ENCODE measurements at regions not wholly inside any gene's neighbourhood (a gene's known extent, or its start where the extent isn't known, plus 50 kb on each side); places are given as distances from the start of the nearest gene placed in this dataset.

GRCh38 chr2:217095511-217096205, 235.8 kb upstream of the TNP1 start:
- H3K4me3 Mint-ChIP-seq, result no peak overlapping the region
- DNase-seq (no peak), ATAC-seq (replicated peaks in 1 of 4) (no peak)
- WGBS (ENCODE audit: insufficient coverage), result 38% methylated on average over 1 of the region's 4 CpGs
- Histone ChIP-seq H3K4me3 (ENCODE audit: control insufficient read depth in 1 of 2, extremely low read depth in 1 of 2, low read length in 1 of 2) (no peak overlapping the region), H3K27ac (ENCODE audit: low read length) (no peak overlapping the region), H3K4me1 (ENCODE audit: control insufficient read depth in 1 of 2, extremely low read depth in 1 of 2, insufficient read depth in 2 of 2, low read length in 2 of 2) (no peaks in the 10 kb centered on the region), H3K27me3 (replicated peaks in 1 of 2; ENCODE audit: control insufficient read depth in 2 of 2, extremely low read depth in 1 of 2, insufficient read depth in 2 of 2, low read length in 1 of 2) (peaks cover 0 to 2% of the 10 kb centered on the region in 2 experiments), H3K36me3 (ENCODE audit: control insufficient read depth in 2 of 2, extremely low read depth in 1 of 2, insufficient read depth in 1 of 2, low read length in 1 of 2) (no peaks in the 10 kb centered on the region), H3K9me3 (no peaks in the 10 kb centered on the region)
- H3K36me3 Mint-ChIP-seq, result no peaks in the 10 kb centered on the region
- H3K27ac Mint-ChIP-seq, result no peak overlapping the region
- ChIA-PET POLR2A (no interaction called here), CTCF (interaction anchor here in 1 of 2 donors (0.9 kb wide), 1 partner anchor 10 kb away, joined by 13 read pairs; no protein-coding TSS in a partner anchor)
- H3K27me3 Mint-ChIP-seq, result no peaks in the 10 kb centered on the region
- no peaks in the 10 kb centered on the region for H3K9me3 Mint-ChIP-seq
- H3K4me1 Mint-ChIP-seq, result peaks cover 0 to 1% (median 0%) of the 10 kb centered on the region in 3 donors

- H3K9me3 Mint-ChIP-seq, result no peaks in the 10 kb centered on the region
- H3K4me1 Mint-ChIP-seq, result peaks cover 7 to 12% (median 7%) of the 10 kb centered on the region in 3 donors
- no peaks in the 10 kb centered on the region for H3K9me3 ChIP-seq
- no peak for ATAC-seq (replicated peaks in 1 of 4)
- ChIA-PET POLR2A (no interaction called here), CTCF (interaction anchor here in 1 of 2 donors (0.7 kb wide), 1 partner anchor 357 kb away, joined by 3 read pairs; no protein-coding TSS in a partner anchor)
- H3K36me3 Mint-ChIP-seq, result no peaks in the 10 kb centered on the region
- H3K4me3 Mint-ChIP-seq, result no peak overlapping the region
- no peaks in the 10 kb centered on the region for H3K36me3 ChIP-seq (ENCODE audit: control insufficient read depth in 2 of 2, extremely low read depth in 1 of 2, insufficient read depth in 1 of 2, low read length in 1 of 2)
- H3K27me3 ChIP-seq (replicated peaks in 1 of 2; ENCODE audit: control insufficient read depth in 2 of 2, extremely low read depth in 1 of 2, insufficient read depth in 2 of 2, low read length in 1 of 2), result peaks cover 0 to 2% of the 10 kb centered on the region in 2 experiments
- no peak overlapping the region for H3K4me3 ChIP-seq (ENCODE audit: control insufficient read depth in 1 of 2, extremely low read depth in 1 of 2, low read length in 1 of 2)
- DNase-seq, result no peak
- H3K27ac ChIP-seq (ENCODE audit: low read length), result no peak overlapping the region
- H3K4me1 ChIP-seq (ENCODE audit: control insufficient read depth in 1 of 2, extremely low read depth in 1 of 2, insufficient read depth in 2 of 2, low read length in 2 of 2), result peaks cover 0 to 8% of the 10 kb centered on the region in 2 experiments
- H3K27ac Mint-ChIP-seq, result no peak overlapping the region
- H3K27me3 Mint-ChIP-seq, result no peaks in the 10 kb centered on the region
- WGBS (ENCODE audit: insufficient coverage), result 34% methylated on average over 3 of the region's 17 CpGs
These were observed 233.0 kb upstream of the TNP1 start for GRCh38 chr2:217092710-217093379.

GRCh38 chr2:217091531-217091930, 231.7 kb upstream of the TNP1 start:
- H3K27ac Mint-ChIP-seq, result no peak overlapping the region
- POLR2A ChIA-PET, result no interaction called here
- no peaks in the 10 kb centered on the region for H3K27me3 Mint-ChIP-seq
- DNase-seq (no peak), ATAC-seq (replicated peaks in 1 of 4) (no peak)
- no peak overlapping the region for H3K27ac ChIP-seq (ENCODE audit: low read length)
- H3K4me1 ChIP-seq (ENCODE audit: control insufficient read depth in 1 of 2, extremely low read depth in 1 of 2, insufficient read depth in 2 of 2, low read length in 2 of 2), result peaks cover 0 to 8% of the 10 kb centered on the region in 2 experiments
- H3K9me3 ChIP-seq, result no peaks in the 10 kb centered on the region
- no peaks in the 10 kb centered on the region for H3K27me3 ChIP-seq (replicated peaks in 1 of 2; ENCODE audit: control insufficient read depth in 2 of 2, extremely low read depth in 1 of 2, insufficient read depth in 2 of 2, low read length in 1 of 2)
- no peak overlapping the region for H3K4me3 ChIP-seq (ENCODE audit: control insufficient read depth in 1 of 2, extremely low read depth in 1 of 2, low read length in 1 of 2)
- no peaks in the 10 kb centered on the region for H3K36me3 ChIP-seq (ENCODE audit: control insufficient read depth in 2 of 2, extremely low read depth in 1 of 2, insufficient read depth in 1 of 2, low read length in 1 of 2)
- no peaks in the 10 kb centered on the region for H3K9me3 Mint-ChIP-seq
- peaks cover 7 to 12% (median 7%) of the 10 kb centered on the region in 3 donors for H3K4me1 Mint-ChIP-seq
- 0% methylated on average over 1 of the region's 3 CpGs for WGBS (ENCODE audit: insufficient coverage)
- H3K4me3 Mint-ChIP-seq, result no peak overlapping the region
- CTCF ChIA-PET, result no interaction called here
- H3K36me3 Mint-ChIP-seq, result no peaks in the 10 kb centered on the region

- CTCF ChIA-PET, result no interaction called here
- Mint-ChIP-seq H3K4me3 (no peak overlapping the region), H3K4me1 (peaks cover 7 to 12% (median 7%) of the 10 kb centered on the region in 3 donors), H3K36me3 (no peaks in the 10 kb centered on the region), H3K9me3 (no peaks in the 10 kb centered on the region), H3K27me3 (no peaks in the 10 kb centered on the region), H3K27ac (no peak overlapping the region)
- DNase-seq (no peak), ATAC-seq (replicated peaks in 1 of 4) (no peak)
- Histone ChIP-seq H3K4me1 (ENCODE audit: control insufficient read depth in 1 of 2, extremely low read depth in 1 of 2, insufficient read depth in 2 of 2, low read length in 2 of 2) (peaks cover 0 to 8% of the 10 kb centered on the region in 2 experiments), H3K4me3 (ENCODE audit: control insufficient read depth in 1 of 2, extremely low read depth in 1 of 2, low read length in 1 of 2) (no peak overlapping the region), H3K27me3 (replicated peaks in 1 of 2; ENCODE audit: control insufficient read depth in 2 of 2, extremely low read depth in 1 of 2, insufficient read depth in 2 of 2, low read length in 1 of 2) (no peaks in the 10 kb centered on the region), H3K36me3 (ENCODE audit: control insufficient read depth in 2 of 2, extremely low read depth in 1 of 2, insufficient read depth in 1 of 2, low read length in 1 of 2) (no peaks in the 10 kb centered on the region), H3K27ac (ENCODE audit: low read length) (no peak overlapping the region), H3K9me3 (no peaks in the 10 kb centered on the region)
- 93% methylated on average over 2 of the region's 3 CpGs for whole genome bisulfite sequencing (ENCODE audit: insufficient coverage)
- POLR2A ChIA-PET, result no interaction called here
These were observed 231.0 kb upstream of the TNP1 start for GRCh38 chr2:217090884-217091283.

- peak overlapping the region in 1 of 2 donors; percentile 23 for H3K4me3 ChIP-seq (ENCODE audit: control insufficient read depth in 1 of 2, extremely low read depth in 1 of 2, low read length in 1 of 2)
- no peaks in the 10 kb centered on the region for H3K27me3 ChIP-seq (replicated peaks in 1 of 2; ENCODE audit: control insufficient read depth in 2 of 2, extremely low read depth in 1 of 2, insufficient read depth in 2 of 2, low read length in 1 of 2)
- ChIA-PET CTCF (no interaction called here), POLR2A (no interaction called here)
- Mint-ChIP-seq H3K4me3 (peak overlapping the region; percentile 21 to 51 (median 40)), H3K9me3 (no peaks in the 10 kb centered on the region), H3K4me1 (peaks cover 7 to 12% (median 7%) of the 10 kb centered on the region in 3 donors), H3K27me3 (no peaks in the 10 kb centered on the region), H3K36me3 (no peaks in the 10 kb centered on the region), H3K27ac (no peak overlapping the region)
- H3K9me3 ChIP-seq, result no peaks in the 10 kb centered on the region
- no peak overlapping the region for H3K27ac ChIP-seq (ENCODE audit: low read length)
- WGBS (ENCODE audit: insufficient coverage), result no CpG with 5 or more reads among the region's 5 CpGs
- ATAC-seq (replicated peaks in 1 of 4), result peak in 2 of 4 experiments; percentile 17 to 63
- H3K4me1 ChIP-seq (ENCODE audit: control insufficient read depth in 1 of 2, extremely low read depth in 1 of 2, insufficient read depth in 2 of 2, low read length in 2 of 2), result peaks cover 0 to 8% of the 10 kb centered on the region in 2 experiments
- DNase-seq, result peak in 1 of 35 experiments; percentile 3
- no peaks in the 10 kb centered on the region for H3K36me3 ChIP-seq (ENCODE audit: control insufficient read depth in 2 of 2, extremely low read depth in 1 of 2, insufficient read depth in 1 of 2, low read length in 1 of 2)
These were observed 230.2 kb upstream of the TNP1 start for GRCh38 chr2:217090024-217090473.

GRCh38 chr2:217086718-217087117, 226.9 kb upstream of the TNP1 start:
- CTCF ChIA-PET, result no interaction called here

More at GRCh38 chr2:217086718-217087117, 226.9 kb upstream of the TNP1 start:
- Mint-ChIP-seq H3K27ac (no peak overlapping the region), H3K27me3 (no peaks in the 10 kb centered on the region), H3K9me3 (no peaks in the 10 kb centered on the region), H3K36me3 (no peaks in the 10 kb centered on the region), H3K4me3 (no peak overlapping the region), H3K4me1 (peaks cover 7 to 12% (median 7%) of the 10 kb centered on the region in 3 donors)
- POLR2A ChIA-PET, result no interaction called here
- WGBS (ENCODE audit: insufficient coverage), result no CpG with 5 or more reads among the region's 2 CpGs
- Histone ChIP-seq H3K36me3 (ENCODE audit: control insufficient read depth in 2 of 2, extremely low read depth in 1 of 2, insufficient read depth in 1 of 2, low read length in 1 of 2) (no peaks in the 10 kb centered on the region), H3K4me3 (ENCODE audit: control insufficient read depth in 1 of 2, extremely low read depth in 1 of 2, low read length in 1 of 2) (no peak overlapping the region), H3K9me3 (no peaks in the 10 kb centered on the region), H3K27ac (ENCODE audit: low read length) (no peak overlapping the region), H3K27me3 (replicated peaks in 1 of 2; ENCODE audit: control insufficient read depth in 2 of 2, extremely low read depth in 1 of 2, insufficient read depth in 2 of 2, low read length in 1 of 2) (no peaks in the 10 kb centered on the region), H3K4me1 (ENCODE audit: control insufficient read depth in 1 of 2, extremely low read depth in 1 of 2, insufficient read depth in 2 of 2, low read length in 2 of 2) (peaks cover 0 to 8% of the 10 kb centered on the region in 2 experiments)
- DNase-seq, result no peak
- no peak for ATAC-seq (replicated peaks in 1 of 4)
